Activated CD8-positive, alpha-beta memory T cell treated with anti-CD3 and anti-CD28 coated beads, Interleukin-2, amount 50 U/mL, for 24 hours (primary cell): ENCODE measurements at regions not wholly inside any gene's neighbourhood (a gene's known extent, or its start where the extent isn't known, plus 50 kb on each side); places are given as distances from the start of the nearest gene placed in this dataset.
A peak's percentile ranks its signal among the peaks of the same experiment; 100 is the strongest.
"Not testable (repeated sequence)": the region's sequence is repeated elsewhere in the genome, so short reads cannot be mapped to it uniquely, and the experiment has no call there.

Experiments used
- DNase-seq: peaks from one replicate; pipeline ENCODE4 v3.0.0-alpha.2; 2020; ENCODE audit errors: extremely low read depth

GRCh38 chr5:152456815-152457443 is 51.9 kb upstream of the NMUR2 start:
- DNase-seq: no peak

- no peak for DNase-seq
Observed at GRCh38 chr5:152462021-152462721, 57.1 kb upstream of the NMUR2 start.

- no peak for DNase-seq
Observed at GRCh38 chr5:152464048-152464447, 59.0 kb upstream of the NMUR2 start.

- no peak for DNase-seq
Observed at GRCh38 chr5:152465140-152465539, 60.1 kb upstream of the NMUR2 start.

- DNase-seq: no peak
Observed at GRCh38 chr5:152466085-152466745, 61.1 kb upstream of the NMUR2 start.

- DNase-seq: no peak
Observed at GRCh38 chr5:152470167-152470566, 65.1 kb upstream of the NMUR2 start.

GRCh38 chr5:152472083-152472482 is 67.0 kb upstream of the NMUR2 start:
- DNase-seq: no peak

- no peak for DNase-seq
Observed at GRCh38 chr5:152474961-152475360, 69.9 kb upstream of the NMUR2 start.

GRCh38 chr5:152477536-152477935 is 72.5 kb upstream of the NMUR2 start:
- no peak for DNase-seq

- DNase-seq: not testable (repeated sequence)
Observed at GRCh38 chr5:152479866-152480265, 74.8 kb upstream of the NMUR2 start.

GRCh38 chr5:152480677-152481076 is 75.6 kb upstream of the NMUR2 start:
- not testable (repeated sequence) for DNase-seq

- DNase-seq: no peak
Observed at GRCh38 chr5:152487130-152487529, 82.1 kb upstream of the NMUR2 start.

- DNase-seq: no peak
Observed at GRCh38 chr5:152488869-152489268, 83.8 kb upstream of the NMUR2 start.

GRCh38 chr5:152499814-152500535 is 94.9 kb upstream of the NMUR2 start:
- no peak for DNase-seq

GRCh38 chr5:152501294-152501693 is 96.2 kb upstream of the NMUR2 start:
- no peak for DNase-seq

GRCh38 chr5:152503206-152503605 is 98.1 kb upstream of the NMUR2 start:
- no peak for DNase-seq

GRCh38 chr5:152505442-152506042 is 100.5 kb upstream of the NMUR2 start:
- DNase-seq: peak; percentile 0

GRCh38 chr5:152511120-152511519 is 106.0 kb upstream of the NMUR2 start:
- no peak for DNase-seq

- no peak for DNase-seq
Observed at GRCh38 chr5:152511531-152512132, 106.6 kb upstream of the NMUR2 start.

- DNase-seq: no peak
Observed at GRCh38 chr5:152514827-152515397, 109.8 kb upstream of the NMUR2 start.

- DNase-seq: no peak
Observed at GRCh38 chr5:152523964-152524363, 118.9 kb upstream of the NMUR2 start.
